Epithelial cell of esophagus (primary cell): ENCODE measurements at regions not wholly inside any gene's neighbourhood (a gene's known extent, or its start where the extent isn't known, plus 50 kb on each side); places are given as distances from the start of the nearest gene placed in this dataset.

Source experiments
- DNase-seq: peaks from one replicate; pipeline ENCODE4 v3.0.0; 2010; ENCODE audit warnings: low read depth
- H3K4me3 ChIP-seq: 2 replicates; pipeline ENCODE4 v1.5.1; 2011; ENCODE audit warnings: mild to moderate bottlenecking, low read length, control low read depth
- TF ChIP-seq, protein P1 (sequence below): IDR thresholded peaks from 2 replicates; pipeline ENCODE4 v1.5.1; 2011; ENCODE audit warnings: low read depth, mild to moderate bottlenecking, low read length, control low read depth, inconsistent platforms; ENCODE audit not compliant: insufficient read depth; ENCODE audit errors: missing control alignments

GRCh38 chr9:109953300-109953699, 173.3 kb downstream of the PALM2AKAP2 start:
- no peak overlapping the region for H3K4me3 ChIP-seq
- no peak for DNase-seq
- TF ChIP-seq, protein P1, sequence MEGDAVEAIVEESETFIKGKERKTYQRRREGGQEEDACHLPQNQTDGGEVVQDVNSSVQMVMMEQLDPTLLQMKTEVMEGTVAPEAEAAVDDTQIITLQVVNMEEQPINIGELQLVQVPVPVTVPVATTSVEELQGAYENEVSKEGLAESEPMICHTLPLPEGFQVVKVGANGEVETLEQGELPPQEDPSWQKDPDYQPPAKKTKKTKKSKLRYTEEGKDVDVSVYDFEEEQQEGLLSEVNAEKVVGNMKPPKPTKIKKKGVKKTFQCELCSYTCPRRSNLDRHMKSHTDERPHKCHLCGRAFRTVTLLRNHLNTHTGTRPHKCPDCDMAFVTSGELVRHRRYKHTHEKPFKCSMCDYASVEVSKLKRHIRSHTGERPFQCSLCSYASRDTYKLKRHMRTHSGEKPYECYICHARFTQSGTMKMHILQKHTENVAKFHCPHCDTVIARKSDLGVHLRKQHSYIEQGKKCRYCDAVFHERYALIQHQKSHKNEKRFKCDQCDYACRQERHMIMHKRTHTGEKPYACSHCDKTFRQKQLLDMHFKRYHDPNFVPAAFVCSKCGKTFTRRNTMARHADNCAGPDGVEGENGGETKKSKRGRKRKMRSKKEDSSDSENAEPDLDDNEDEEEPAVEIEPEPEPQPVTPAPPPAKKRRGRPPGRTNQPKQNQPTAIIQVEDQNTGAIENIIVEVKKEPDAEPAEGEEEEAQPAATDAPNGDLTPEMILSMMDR = no peak

DNA sequence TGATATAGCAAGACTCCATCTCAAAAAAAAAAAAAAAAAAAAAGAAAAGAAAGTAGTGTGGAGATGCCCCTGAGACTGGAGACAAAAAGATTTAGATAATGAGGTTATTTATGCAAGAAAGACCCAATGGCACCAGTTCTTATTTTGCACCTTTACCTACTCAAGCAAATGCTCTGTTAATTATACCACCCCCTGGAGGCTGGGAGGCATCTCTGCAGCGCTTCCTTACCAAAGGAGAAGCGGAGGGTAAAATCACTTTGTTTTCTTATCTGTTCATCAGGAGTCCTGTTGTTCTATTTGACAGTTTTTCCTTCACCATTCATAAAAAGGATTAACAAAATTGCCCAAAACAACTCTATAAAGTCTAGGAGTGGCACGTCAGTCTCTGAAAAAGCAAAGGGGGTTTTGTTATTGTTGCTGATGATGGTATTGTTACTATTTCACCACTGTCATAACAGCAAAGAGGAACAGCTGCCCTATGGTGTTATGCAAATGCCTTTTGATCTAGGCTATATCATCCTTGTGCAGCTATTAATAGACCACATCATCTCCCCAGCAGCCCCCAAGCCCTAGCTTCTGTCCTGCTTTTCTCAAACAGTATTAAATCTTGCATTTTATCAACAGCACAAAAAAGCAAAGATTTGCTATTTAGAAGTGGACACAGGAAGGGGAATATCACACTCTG, 174.0 kb downstream of the PALM2AKAP2 start:
- TF ChIP-seq, protein P1 = no peak
- no peak overlapping the region for H3K4me3 ChIP-seq
- no peak for DNase-seq

DNA sequence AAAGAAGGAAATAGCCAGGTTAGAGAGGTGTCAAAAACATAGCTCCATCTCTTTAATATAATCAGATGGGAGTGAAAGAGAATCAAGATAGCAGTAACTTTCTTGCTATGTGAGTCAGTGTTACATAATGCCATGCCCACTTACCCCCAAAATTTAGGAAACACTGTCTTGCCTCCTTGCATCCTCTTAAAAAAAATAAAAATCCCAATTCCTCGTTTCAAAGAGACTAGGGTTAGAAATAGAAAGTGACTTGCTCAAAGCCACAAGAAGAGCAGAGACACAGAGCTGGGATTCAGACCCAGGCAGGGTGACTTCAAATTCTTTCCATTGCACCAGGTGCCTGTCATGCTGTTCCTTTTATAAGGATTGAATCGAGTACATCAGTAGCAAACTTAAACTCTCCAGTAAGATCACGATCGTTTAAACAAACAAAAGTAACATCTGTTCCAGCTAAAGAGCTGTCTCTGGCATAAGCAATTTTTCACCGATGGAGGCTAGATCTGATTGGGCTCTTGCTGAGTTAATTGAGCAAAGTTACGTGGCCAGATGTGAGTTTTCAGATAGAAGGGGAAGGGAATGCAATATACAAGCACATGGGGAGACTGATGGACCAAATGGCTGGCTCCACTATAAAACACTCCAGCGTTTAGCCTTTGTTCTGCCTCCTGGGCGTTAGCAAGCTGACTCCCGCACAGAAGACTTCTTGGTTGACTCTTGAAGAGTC, 176.9 kb downstream of the PALM2AKAP2 start:
- DNase-seq = no peak
- H3K4me3 ChIP-seq = no peak overlapping the region
- TF ChIP-seq, protein P1 = no peak

- H3K4me3 ChIP-seq = no peak overlapping the region
- TF ChIP-seq, protein P1 = no peak
- no peak for DNase-seq
Measured at GRCh38 chr9:109959679-109960078, 179.7 kb downstream of the PALM2AKAP2 start.

DNA sequence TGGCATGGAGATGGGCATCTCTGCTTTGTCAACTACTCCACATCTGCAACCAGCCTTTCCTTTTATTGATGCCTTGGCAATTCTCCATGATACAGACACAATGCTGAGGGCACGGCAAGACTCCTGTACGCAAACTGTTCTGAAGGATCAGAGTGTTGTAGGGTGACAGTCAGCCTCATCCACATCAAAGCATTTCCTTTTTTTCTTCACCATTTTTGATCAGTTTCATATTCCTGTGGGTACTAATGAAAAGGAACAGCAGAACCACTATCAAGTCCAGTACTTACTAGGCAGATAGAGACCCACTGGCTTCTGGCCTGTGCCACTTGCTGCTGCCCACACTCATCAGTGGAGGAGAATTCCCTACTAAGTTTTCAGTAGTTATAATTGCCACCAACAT, 181.6 kb downstream of the PALM2AKAP2 start:
- no peak for DNase-seq
- TF ChIP-seq, protein P1 = no peak
- no peak overlapping the region for H3K4me3 ChIP-seq

DNA sequence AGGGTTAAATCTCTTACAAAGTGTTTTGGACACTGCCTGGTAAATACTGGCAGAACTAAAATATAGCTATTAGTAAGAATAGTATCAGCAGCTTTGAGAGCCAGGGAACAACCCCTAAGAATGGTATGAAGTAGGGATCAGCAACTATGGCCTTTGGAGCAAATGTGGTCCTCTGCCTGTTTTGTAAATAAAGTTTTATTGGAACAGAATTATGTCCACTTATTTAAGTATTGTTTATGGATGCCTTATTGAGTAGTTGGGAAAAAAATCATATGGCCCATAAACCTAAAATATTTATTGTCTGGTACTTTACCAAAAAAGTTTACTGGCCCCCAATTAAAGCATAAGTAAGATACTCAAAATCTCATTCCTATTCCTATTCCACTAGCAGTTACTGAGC, 182.2 kb downstream of the PALM2AKAP2 start:
- TF ChIP-seq, protein P1 = no peak
- no peak overlapping the region for H3K4me3 ChIP-seq
- no peak for DNase-seq
